Neural cell (in vitro differentiated cells): ENCODE measurements at regions not wholly inside any gene's neighbourhood (a gene's known extent, or its start where the extent isn't known, plus 50 kb on each side); places are given as distances from the start of the nearest gene placed in this dataset.

ENCODE experiments used
- CTCF ChIP-seq: fragments of 450-650 bp; IDR thresholded peaks from 2 replicates; pipeline ENCODE4 v1.5.1; 2014; ENCODE audit warnings: antibody characterized with exemption, mild to moderate bottlenecking, moderate library complexity; ENCODE audit not compliant: poor library complexity, severe bottlenecking
- EP300 ChIP-seq: fragments of 450-650 bp; conservative IDR thresholded peaks from 2 replicates; pipeline ENCODE4 v1.6.1; 2014; ENCODE audit warnings: antibody characterized with exemption, mild to moderate bottlenecking, moderate library complexity; ENCODE audit not compliant: poor library complexity, severe bottlenecking
- EZH2 ChIP-seq: fragments of 200-600, 300-800 bp; shearing (Covaris generic), sonication (generic); IDR thresholded peaks from 2 replicates; pipeline ENCODE4 v1.6.1; 2014; ENCODE audit warnings: antibody characterized with exemption, low read length, borderline replicate concordance, mild to moderate bottlenecking; ENCODE audit not compliant: insufficient read depth, poor library complexity, severe bottlenecking
- MXI1 ChIP-seq: fragments of 450-650 bp; conservative IDR thresholded peaks from 2 replicates; pipeline ENCODE4 v1.6.1; 2014; ENCODE audit warnings: antibody characterized with exemption, mild to moderate bottlenecking; ENCODE audit not compliant: poor library complexity, severe bottlenecking
- POLR2AphosphoS5 ChIP-seq: IDR thresholded peaks from 2 replicates; pipeline ENCODE4 v1.6.1; 2012
- RAD21 ChIP-seq: fragments of 450-650 bp; conservative IDR thresholded peaks from 2 replicates; pipeline ENCODE4 v1.6.1; 2014; ENCODE audit warnings: antibody characterized with exemption, mild to moderate bottlenecking, moderate library complexity
- REST ChIP-seq: IDR thresholded peaks from 2 replicates; pipeline ENCODE4 v1.6.1; 2012; ENCODE audit warnings: borderline replicate concordance
- SMC3 ChIP-seq: fragments of 450-650 bp; conservative IDR thresholded peaks from 2 replicates; pipeline ENCODE4 v1.6.1; 2014; ENCODE audit warnings: antibody characterized with exemption, mild to moderate bottlenecking, moderate library complexity; ENCODE audit not compliant: poor library complexity
- TAF1 ChIP-seq: IDR thresholded peaks from 2 replicates; pipeline ENCODE4 v1.6.1; 2012; ENCODE audit warnings: low read depth

GRCh38 chrX:96591421-96591820 is 93.2 kb upstream of the DIAPH2 start:
- TF ChIP-seq MXI1 (no peak), CTCF (no peak), POLR2AphosphoS5 (no peak), EP300 (no peak), EZH2 (no peak), RAD21 (no peak), REST (no peak), SMC3 (no peak), TAF1 (no peak)
